ENCODE measurements at regions not wholly inside any gene's neighbourhood (a gene's known extent, or its start where the extent isn't known, plus 50 kb on each side); places are given as distances from the start of the nearest gene placed in this dataset.

- DNase-seq: no peak
Measured at GRCh38 chr9:23596913-23597634, 229.0 kb downstream of the ELAVL2 start.

- DNase-seq: no peak
Measured at GRCh38 chr9:23598994-23599393, 227.0 kb downstream of the ELAVL2 start.

DNA sequence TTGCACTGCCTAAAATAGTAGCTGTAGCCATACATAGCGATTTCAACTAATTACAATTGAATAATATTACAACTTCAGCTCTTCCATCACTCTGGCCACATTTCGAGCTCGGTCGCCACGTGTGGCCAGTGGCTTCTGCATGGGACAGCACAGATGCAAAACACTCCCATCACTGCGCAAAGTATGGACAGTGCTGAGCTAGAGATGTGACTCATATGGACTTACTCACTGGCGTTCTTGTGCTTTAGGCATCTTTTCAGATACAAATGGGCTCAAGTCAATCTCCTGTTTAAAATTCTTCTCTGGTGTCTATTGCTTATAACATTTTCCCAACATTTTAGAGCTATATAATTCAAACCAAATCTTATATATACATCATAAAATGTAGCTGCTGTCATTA, 222.7 kb downstream of the ELAVL2 start:
- DNase-seq: no peak

- no peak for DNase-seq
Measured at GRCh38 chr9:23606107-23606506, 219.9 kb downstream of the ELAVL2 start.

- no peak for DNase-seq
Measured at GRCh38 chr9:23608456-23608855, 217.6 kb downstream of the ELAVL2 start.

GRCh38 chr9:23611869-23612268, 214.2 kb downstream of the ELAVL2 start:
- DNase-seq: no peak

DNA sequence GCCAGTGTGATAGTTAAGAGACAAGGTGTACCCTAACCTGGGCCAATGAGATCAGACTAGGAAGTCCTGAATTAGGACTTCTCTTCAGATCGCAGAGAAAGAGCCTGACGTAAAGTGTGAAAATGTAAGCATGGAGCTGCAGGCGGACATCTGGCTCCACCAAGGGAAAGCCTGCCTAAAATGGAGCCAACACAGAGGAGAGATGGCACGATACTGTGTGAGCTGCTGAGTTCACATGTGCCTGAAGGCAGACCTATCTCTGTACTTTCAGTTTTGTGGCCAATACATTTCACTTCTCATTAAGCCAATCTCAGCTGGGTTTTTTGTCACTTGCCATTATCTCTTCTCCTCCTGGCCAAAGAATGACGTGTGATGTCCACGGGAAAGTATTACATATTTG, 210.5 kb downstream of the ELAVL2 start:
- no peak for DNase-seq

GRCh38 chr9:23621188-23621587, 204.9 kb downstream of the ELAVL2 start:
- no peak for DNase-seq

DNA sequence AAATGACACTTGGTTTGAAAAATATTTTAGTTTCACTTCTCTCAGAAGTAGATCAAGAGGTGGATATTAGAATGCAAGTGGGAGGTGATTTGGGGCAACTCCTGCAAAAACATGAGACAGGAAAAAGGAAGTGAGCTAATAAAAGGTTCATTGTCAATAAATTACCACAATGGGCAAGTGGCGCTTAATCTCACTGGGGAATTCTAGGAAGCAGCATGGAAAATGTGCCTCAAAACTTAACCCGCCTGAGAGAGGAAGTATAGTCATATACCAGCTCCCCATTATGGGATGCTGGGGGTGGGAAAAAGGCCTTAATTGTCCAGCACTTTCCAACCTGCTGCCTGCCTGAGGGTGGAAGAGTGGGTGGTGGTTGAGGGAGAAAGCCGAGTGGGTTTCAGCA, 204.1 kb downstream of the ELAVL2 start:
- DNase-seq: no peak

- no peak for DNase-seq
Measured at GRCh38 chr9:23622396-23622795, 203.6 kb downstream of the ELAVL2 start.

DNA sequence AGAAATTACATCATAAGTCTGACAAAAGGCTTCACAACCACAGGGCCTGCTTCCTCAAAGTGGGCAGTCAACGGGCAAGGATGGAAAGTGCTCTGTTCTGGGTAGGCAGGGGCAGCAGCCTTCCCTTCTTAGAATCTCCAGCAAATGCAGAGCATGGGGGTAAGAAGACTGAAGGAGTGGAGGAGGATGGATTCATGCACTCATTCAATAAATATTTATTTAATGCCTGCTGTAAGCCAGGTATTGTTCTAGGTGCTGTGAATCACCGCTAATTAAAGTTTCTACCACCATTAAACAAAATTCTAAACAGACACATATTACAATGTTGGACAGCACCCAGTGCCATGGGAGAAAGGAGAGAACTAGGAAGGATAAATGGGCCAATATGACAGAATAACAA, 195.6 kb downstream of the ELAVL2 start:
- DNase-seq: no peak

- DNase-seq: no peak
Measured at GRCh38 chr9:23635276-23635675, 190.8 kb downstream of the ELAVL2 start.

DNA sequence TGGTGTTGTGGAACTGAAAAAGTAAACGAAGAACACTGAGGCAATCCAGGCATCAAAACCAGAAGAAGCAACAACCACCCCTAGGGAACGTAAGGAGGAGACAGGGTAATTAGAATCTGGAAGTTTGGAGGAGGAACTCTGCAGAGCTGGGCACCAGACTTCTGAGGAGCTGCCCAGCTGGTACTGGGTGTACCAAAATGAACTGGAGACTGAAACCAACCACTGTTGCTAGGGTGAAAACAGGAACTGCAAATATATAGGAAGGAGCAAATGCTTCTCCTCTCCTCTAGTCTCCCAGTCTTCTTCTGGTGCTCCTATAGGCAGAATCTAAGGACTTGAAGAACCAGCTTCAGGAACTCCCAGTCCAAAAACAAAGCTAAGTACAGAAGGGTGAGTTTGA, 189.8 kb downstream of the ELAVL2 start:
- no peak for DNase-seq

DNA sequence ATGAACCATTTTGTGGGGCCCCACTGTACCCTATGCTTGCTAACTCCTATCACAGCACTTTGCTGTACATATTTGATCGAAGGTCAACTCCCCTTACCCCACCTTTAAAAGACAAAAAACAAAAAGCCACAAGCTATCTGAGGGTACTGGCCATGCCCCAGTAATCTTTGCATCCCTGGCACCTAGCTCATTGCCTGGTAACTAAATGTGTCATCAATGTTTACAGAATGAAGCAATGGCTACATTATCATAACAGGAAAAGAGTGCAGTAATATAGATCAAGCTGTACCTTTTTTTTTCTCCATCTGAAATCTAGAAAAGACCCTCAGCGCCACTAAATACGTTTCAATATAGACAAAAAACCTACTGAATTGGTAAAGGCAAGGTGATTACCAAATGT, 188.0 kb downstream of the ELAVL2 start:
- no peak for DNase-seq

DNA sequence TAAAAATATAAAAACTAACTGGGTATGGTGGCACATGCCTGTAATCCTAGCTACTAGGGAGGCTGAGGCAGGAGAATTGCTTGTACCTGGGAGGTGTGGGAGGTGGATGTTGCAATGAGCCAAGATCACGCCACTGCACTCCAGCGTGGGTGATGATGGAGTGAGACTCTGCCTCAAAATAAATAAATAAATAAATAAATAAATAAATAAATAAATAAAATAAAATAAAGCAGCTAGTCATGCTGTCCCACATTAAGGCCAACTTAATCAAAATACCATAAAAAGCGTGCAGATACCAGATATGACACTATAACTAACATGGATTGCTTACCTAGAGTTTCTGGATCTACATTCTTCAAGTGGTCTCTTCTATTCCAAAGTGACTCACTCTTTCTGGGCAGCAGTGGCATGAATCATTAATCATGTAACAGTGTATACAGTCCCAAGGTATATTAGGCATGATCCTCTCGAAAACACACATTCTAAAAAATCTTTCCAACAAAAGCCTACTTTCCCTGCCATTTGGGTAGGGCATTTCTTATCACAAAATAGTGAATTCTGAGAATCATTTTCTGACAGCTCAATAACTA, 187.1 kb downstream of the ELAVL2 start:
- no peak for DNase-seq
